GM18858 (cell line): ENCODE measurements at regions not wholly inside any gene's neighbourhood (a gene's known extent, or its start where the extent isn't known, plus 50 kb on each side); places are given as distances from the start of the nearest gene placed in this dataset.
"Not testable (repeated sequence)": the region's sequence is repeated elsewhere in the genome, so short reads cannot be mapped to it uniquely, and the experiment has no call there.

Experiments used
- ATAC-seq: cut with Tn5 transposase; IDR thresholded peaks from one replicate; pipeline ENCODE4 v1.9.1; 2021; ENCODE audit not compliant: unreplicated experiment

GRCh38 chr1:118303064-118303463 is 118.0 kb upstream of the SPAG17 start:
- ATAC-seq, result no peak

- no peak for ATAC-seq
These were observed 117.1 kb upstream of the SPAG17 start for GRCh38 chr1:118302145-118302544.

- no peak for ATAC-seq
These were observed 115.8 kb upstream of the SPAG17 start for GRCh38 chr1:118300808-118301207.

GRCh38 chr1:118298397-118298796 is 113.4 kb upstream of the SPAG17 start:
- ATAC-seq, result no peak

- no peak for ATAC-seq
These were observed 112.5 kb upstream of the SPAG17 start for GRCh38 chr1:118297521-118297920.

GRCh38 chr1:118294875-118295642 is 110.0 kb upstream of the SPAG17 start:
- no peak for ATAC-seq

- no peak for ATAC-seq
These were observed 106.6 kb upstream of the SPAG17 start for GRCh38 chr1:118291661-118292060.

- no peak for ATAC-seq
These were observed 105.5 kb upstream of the SPAG17 start for GRCh38 chr1:118290571-118290970.

GRCh38 chr1:118290046-118290445 is 105.0 kb upstream of the SPAG17 start:
- ATAC-seq, result no peak

- ATAC-seq, result not testable (repeated sequence)
These were observed 95.6 kb upstream of the SPAG17 start for GRCh38 chr1:118280656-118281055.

- no peak for ATAC-seq
These were observed 90.6 kb upstream of the SPAG17 start for GRCh38 chr1:118275472-118276115.

GRCh38 chr1:118272884-118273283 is 87.9 kb upstream of the SPAG17 start:
- ATAC-seq, result no peak

- ATAC-seq, result no peak
These were observed 86.9 kb upstream of the SPAG17 start for GRCh38 chr1:118271883-118272282.

GRCh38 chr1:118269598-118269997 is 84.6 kb upstream of the SPAG17 start:
- ATAC-seq, result no peak

GRCh38 chr1:118266436-118266835 is 81.4 kb upstream of the SPAG17 start:
- ATAC-seq, result no peak

GRCh38 chr1:118264343-118264742 is 79.3 kb upstream of the SPAG17 start:
- ATAC-seq, result no peak

GRCh38 chr1:118262865-118263264 is 77.8 kb upstream of the SPAG17 start:
- ATAC-seq, result no peak

GRCh38 chr1:118258975-118259374 is 73.9 kb upstream of the SPAG17 start:
- ATAC-seq, result no peak

- no peak for ATAC-seq
These were observed 72.9 kb upstream of the SPAG17 start for GRCh38 chr1:118257946-118258345.

GRCh38 chr1:118254491-118255425 is 69.7 kb upstream of the SPAG17 start:
- no peak for ATAC-seq

- no peak for ATAC-seq
These were observed 69.0 kb upstream of the SPAG17 start for GRCh38 chr1:118254001-118254400.
